HEK293T (cell line): ENCODE measurements at regions not wholly inside any gene's neighbourhood (a gene's known extent, or its start where the extent isn't known, plus 50 kb on each side); places are given as distances from the start of the nearest gene placed in this dataset.

Experiments
- BHLHE40 ChIP-seq: fragments of 450-650 bp; IDR thresholded peaks from 2 replicates; pipeline ENCODE4 v1.6.1; 2016; ENCODE audit warnings: mild to moderate bottlenecking, moderate library complexity, borderline replicate concordance
- PKNOX1 ChIP-seq: fragments of 450-650 bp; IDR thresholded peaks from 2 replicates; pipeline ENCODE4 v1.6.1; 2016
- SUZ12 ChIP-seq: fragments of 450-650 bp; IDR thresholded peaks from 2 replicates; pipeline ENCODE4 v1.6.1; 2016; ENCODE audit warnings: mild to moderate bottlenecking

DNA sequence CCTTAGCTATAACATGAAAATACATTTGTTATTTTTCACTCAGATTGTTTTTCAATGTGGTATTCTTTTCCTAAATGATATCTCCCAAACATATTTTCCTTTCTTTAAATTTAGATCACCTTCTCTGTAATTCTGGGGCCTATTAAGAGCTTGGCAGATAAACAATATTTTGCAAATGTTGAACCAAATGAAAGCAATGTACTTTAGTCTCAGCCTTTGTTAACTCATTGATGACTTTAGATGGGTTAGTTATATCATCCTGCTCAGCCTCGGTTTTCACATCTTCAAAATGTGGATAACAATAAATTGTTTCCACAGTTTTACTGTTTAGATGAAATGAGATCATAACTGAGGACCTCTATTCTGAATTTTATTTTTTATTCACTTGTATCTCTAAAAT is 1205.2 kb downstream of the SUCLG1 start:
- TF ChIP-seq PKNOX1 (no peak), SUZ12 (no peak), BHLHE40 (no peak)
